Activated CD8-positive, alpha-beta memory T cell treated with anti-CD3 and anti-CD28 coated beads for 4 hours (primary cell): ENCODE measurements at regions not wholly inside any gene's neighbourhood (a gene's known extent, or its start where the extent isn't known, plus 50 kb on each side); places are given as distances from the start of the nearest gene placed in this dataset.

Source experiments
- DNase-seq, 2 donors: peaks; one replicate each; pipeline ENCODE4 v3.0.0-alpha.2; 2020; ENCODE audit warnings: low read depth in 2 of 2

DNA sequence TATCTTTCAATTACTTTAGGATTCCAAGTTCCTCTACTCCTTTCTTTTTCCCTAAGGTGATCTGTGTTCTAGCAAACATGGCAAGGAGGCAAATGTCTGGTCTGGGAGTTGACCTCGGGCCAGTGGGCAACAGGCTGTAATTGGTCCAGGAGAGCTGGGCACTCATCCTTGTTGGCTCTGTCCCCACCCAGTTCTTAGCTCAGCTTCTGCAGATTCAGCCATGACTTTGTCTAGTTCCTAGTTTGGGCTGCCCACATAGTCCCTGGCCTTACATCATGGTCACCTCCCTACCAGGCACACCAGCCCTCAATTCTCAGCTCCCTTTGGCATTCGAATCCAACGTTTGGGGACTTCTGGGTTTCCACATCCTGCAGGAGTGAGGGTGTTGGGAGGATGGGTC, 92.1 kb upstream of the DAP start:
- DNase-seq, result no peak

DNA sequence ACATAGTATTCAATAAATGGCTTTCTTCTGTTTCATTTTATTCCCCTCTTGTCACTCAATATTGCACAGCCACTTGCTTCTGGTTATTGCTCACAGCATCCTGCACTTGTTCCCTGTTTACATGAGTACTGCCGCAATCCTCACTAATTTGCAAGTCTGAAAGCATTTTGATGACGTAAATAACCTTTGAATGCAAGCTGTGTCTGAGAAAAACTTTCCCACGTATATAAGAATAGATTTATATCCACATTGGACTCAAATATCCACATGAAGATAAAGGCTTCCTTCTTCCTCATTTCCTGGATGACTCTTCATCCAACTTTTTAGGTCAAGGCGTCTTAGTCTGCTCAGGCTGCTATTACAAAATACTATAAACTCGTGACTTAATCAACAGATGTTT, 88.2 kb upstream of the DAP start:
- DNase-seq, result no peak

DNA sequence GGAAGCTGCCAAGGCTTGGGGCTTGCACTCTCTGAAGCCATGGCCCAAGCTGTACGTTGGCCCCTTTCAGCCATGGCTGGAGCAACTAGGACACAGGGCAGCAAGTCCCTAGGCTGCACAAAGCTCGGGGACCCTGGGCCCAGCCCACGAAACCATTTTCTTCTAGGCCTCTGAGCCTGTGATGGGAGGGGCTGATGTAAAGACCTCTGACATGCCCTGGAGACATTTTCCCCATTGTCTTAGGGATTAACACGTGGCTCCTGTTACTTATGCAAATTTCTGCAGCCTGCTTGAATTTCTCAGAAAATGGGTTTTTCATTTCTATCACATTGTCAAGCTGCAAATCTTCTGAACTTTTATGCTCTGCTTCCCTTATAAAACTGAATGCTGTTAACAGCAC, 83.0 kb upstream of the DAP start:
- no peak for DNase-seq

DNA sequence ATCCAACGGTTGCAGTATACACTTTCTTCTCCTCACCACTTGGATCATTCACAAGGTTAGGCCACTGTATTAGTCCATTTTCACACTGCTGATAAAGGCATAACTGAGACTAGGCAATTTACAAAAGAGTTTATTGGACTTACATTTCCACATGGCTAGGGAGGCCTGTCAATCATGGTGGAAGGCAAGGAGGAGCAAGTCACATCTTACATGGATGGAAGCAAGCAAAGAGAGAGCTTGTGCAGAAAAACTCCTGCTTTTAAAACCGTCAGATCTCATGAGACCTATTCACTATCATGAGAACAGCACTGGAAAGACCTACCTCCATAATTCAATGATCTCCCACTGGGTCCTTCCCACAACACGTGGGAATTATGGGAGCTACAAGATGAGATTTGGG, 81.8 kb upstream of the DAP start:
- no peak for DNase-seq

DNA sequence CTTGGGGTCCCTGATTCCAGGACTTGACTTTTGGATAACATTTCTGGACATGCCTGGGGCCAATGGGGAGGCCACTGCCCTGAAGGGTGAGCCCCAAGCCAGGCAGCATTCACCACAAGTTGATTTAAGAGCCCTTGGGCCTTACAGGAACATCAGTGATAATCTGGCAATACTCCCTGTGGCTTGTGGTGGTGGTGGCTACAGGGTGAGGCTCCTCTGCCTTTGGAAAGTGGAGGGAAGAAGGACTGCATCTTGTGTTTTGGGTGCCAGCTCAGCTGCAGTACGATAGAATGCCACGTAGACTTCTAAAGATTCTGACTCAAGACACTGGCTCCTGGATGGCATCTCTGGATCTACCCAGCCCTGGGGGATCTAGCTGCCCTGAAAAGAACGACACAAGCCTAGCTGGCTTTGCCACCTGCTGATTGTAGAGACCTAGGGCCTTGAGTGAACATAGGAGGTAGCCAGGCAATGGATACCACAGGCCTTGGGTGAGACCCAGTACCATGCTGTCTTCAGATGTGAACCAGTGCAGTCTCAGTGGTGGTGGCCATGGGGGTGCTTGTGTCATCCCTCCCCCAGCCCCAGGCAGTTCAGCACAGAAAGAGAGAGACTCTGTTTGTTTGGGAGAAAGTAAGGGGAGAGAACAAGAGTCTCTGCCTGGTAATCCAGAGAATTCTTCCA, 79.0 kb upstream of the DAP start:
- no peak for DNase-seq

DNA sequence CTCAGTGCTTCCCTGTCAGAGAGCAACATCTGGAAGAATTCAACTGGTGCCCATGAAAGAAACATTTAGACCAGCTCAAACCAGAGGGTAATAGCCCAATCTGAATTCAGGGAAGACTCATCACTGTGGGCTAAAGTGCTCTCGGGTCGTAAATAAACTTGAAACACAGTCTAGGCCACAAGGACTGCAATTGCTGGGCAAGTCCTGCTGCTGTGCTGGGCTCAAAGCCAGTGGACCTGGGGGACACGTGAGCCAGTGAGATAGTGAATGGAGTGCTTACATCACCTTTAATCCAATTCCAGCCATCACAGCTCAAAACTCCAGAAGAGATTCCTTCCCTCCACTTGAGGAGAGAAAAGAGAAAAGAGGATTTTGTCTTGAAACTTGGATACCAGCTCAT, 78.1 kb upstream of the DAP start:
- DNase-seq, result no peak

DNA sequence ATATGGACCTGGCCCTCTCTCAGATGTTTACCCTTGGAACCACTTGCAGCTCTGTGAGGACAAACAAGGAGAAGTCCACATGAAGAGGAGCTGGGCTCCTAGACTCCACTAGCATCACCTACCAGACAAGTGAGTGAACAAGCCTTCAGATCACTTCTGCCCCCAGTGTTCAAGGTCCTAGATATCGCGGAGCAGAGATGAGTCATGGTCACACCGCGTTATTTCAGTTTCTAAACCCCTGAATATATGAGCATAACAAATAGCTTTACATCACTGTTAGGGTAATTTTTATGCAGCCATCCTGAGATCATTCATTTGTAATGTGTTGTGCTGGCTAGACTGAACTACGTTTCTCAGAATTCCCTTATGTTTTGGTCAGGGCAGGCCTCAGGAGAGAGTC, 77.0 kb upstream of the DAP start:
- DNase-seq, result no peak

DNA sequence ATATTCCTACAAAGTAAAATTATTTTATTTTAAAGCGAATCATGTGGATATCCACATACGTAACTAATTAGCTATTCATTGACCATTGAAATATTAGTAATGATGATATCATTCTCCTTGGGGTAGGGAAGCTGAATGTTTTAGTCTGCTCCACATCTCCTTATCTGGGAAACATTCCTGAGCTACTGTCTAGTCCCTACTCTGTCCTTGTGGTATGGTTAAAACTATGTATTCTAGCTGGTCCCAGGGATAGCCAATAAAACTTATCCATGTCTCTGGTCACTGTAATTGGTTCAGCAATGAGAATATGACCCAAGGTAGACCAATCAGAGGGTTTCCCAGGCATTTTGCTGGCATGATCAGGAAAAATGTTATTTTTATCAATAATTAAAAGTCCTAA, 76.0 kb upstream of the DAP start:
- DNase-seq, result no peak

DNA sequence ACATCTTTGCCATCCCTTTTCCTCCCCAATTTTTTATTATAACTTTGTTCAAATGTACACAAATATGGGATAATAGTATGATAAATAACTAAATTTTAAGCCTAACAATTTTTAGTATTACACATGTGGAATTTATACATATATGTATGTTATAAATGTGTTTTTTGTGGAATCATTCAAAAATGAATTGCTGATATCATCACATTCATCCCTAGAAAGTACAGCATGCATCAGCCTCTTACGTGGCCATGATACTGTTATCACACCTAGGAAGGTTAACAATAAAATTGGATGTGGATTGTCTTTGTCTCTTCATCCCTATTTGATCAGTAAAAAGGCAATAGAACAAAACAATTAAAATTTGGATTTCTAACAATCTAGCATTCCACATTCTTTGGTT, 73.7 kb upstream of the DAP start:
- DNase-seq, result no peak

DNA sequence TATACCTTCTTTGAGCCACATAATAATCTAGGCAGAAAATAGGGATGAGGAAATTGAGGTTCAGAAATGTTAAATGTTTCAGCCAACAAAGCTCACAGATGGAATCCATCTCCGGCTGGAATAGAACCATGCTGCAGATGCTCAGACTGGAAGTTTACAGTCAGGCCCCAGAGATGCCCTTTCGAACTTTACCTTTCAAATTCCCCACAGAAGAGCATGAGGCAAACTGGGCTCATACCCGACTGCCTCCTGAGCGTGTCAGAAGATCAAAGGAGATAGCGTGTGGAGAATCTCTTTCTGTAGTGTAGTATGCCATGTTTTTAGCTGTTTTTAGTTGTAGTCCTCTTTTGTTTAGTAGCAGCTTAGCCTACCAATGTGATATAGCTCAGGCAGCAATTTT, 72.0 kb upstream of the DAP start:
- DNase-seq, result no peak

DNA sequence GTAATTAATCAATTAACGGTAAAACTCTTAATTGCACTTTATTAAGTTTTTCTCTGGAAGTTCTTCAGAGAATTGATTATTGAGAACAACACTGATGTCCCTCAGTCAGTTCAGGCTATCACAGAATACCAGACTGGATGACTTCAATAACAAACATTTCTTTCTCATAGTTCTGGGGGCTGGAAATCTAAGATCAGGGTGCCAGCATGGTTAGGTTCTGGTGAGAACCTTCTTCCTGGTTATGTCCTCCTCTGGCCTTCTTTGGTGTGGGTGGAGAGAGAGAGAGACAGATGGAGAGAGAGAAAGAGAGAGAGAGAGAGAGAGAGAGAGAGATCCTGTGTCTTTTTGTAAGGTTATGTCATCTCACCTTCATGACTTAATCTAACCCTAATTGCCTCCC, 71.4 kb upstream of the DAP start:
- no peak for DNase-seq

DNA sequence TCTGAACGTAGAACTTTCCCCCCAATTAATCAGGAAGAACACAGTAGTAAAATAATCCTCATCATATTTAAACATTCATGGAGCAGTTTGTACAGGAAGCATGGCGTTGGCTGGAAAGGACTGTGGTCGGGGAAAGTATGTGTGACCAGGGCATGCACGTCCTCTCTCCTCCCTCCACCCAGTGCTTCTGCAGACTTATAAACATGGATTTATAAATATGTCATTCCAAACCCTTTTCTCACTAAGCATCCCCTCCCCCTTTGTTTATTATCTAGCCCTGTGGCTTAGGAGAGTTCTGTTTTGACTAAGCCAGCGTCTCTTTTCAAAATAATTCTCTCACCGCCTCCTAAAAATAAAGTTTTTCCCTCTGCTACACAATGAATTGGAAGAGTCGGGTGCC, 70.4 kb upstream of the DAP start:
- no peak for DNase-seq

DNA sequence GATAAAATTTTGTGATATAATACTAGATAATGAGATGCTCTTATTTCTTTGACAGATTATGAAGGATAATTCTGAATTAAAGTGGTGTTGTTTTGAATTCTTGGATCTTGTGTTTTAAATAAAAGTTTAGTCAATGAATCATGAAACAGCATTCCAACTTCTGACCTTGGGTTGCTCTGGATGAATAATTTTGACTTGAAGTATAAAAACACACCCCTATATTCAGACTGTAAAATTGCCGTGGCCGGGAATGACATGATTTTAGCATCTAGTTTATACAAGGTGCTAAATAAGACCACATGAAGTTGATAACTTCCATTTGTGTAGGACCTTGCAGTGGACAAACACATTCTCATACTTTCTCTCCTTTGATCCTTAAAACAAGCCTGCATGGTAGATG, 67.2 kb upstream of the DAP start:
- DNase-seq, result no peak

DNA sequence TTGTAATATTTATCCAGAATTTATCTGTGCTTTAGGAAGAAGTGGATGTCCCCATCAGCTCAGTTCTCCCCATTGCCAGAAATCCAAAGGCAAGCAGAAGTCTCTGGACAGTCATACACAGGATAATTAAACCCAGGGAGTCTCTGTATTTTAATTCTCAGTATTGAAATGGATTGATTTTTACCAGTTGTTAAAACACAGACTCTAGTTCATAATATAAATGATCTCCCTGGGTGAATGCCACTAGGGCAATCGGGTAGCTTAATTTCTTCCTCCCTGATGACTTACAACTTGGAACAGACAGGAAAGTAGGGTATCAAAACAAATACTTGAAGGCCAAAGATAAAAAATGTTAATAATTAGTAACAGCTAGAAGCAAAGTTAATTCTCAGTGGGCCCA, 66.5 kb upstream of the DAP start:
- DNase-seq, result no peak

DNA sequence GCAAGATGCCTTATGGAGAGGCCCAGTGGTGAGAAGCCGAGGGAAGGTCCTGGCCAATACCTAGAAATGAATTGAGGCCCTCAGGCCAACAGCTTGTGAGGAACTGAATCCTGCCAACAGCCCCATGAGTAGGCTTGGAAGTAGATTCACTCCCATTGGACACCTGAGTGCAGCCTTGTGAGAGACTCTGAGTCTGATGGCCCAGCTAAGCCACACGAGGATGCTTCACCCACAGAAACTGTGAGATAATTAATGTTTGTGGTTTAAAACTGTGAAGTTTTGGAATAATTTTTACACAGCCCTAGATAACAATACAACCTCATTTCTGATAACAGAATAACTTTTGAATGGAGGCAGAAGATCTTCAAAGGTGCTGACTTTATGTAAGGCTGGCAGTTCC, 65.9 kb upstream of the DAP start:
- DNase-seq, result no peak

DNA sequence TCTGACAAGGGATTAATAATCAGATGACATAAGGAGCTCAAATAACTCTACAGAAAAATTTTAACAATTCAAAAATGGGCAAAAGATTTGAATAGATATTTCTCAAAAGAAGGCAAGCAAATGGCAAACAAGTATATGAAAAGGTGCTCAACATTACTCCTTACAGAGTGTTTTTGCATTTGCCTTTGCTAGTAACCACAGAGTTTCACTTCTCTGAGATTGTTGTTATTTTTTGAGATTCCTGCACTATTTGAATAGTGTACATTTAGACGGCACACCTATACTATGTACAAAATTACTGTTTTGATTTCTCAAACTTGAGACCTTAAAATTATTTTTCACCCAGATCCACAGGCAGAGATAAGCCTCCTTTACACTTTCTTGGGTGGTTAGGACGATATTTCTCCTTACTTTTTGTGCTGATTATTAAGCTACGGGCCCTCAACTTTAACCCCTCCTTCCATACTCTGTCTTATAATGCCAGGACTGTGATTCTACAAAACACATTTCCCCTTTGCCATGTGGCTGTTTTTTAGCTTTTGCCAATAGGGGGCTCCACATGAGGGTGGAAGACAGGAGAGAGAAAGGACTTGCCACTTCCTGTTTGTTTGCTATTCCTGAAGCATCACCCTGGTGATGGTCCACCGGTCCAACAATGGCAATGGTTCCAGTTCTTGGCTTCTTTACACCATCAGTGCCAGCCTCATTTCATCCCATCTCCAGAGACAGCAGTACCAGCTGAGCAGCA, 65.0 kb upstream of the DAP start:
- no peak for DNase-seq

DNA sequence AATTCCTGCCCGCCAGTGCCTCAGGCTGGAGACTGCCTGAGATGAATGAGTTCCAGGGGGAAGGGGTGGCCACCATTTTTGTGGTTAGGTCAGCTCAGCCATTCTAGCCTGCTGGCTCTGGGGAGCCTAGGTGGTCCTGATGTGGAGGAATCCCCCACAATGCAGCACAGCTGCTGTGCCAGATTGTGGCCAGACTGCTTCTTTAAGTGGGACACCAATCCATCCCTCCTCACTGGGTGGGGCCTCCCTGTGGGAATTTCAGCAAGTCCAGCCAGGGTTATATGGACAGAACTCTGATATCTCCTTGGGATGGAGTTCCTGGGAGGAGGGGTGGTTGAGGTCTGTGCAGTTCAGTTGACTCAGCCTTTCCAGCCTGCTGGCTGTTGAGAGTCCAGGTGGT, 51.2 kb upstream of the DAP start:
- DNase-seq, result no peak
